Activated naive CD4-positive, alpha-beta T cell treated with anti-CD3 and anti-CD28 coated beads, Interleukin-2, amount 50 U/mL, for 24 hours (primary cell): ENCODE measurements at regions not wholly inside any gene's neighbourhood (a gene's known extent, or its start where the extent isn't known, plus 50 kb on each side); places are given as distances from the start of the nearest gene placed in this dataset.

Experiments
- H3K27ac Mint-ChIP-seq: one replicate; pipeline ENCODE4 v1.8.0; 2021; ENCODE audit warnings: mild to moderate bottlenecking, mixed read lengths
- H3K27me3 Mint-ChIP-seq: one replicate; pipeline ENCODE4 v1.8.0; 2021; ENCODE audit warnings: mixed read lengths
- H3K36me3 Mint-ChIP-seq: one replicate; pipeline ENCODE4 v1.8.0; 2021; ENCODE audit warnings: mixed read lengths
- H3K4me1 Mint-ChIP-seq: one replicate; pipeline ENCODE4 v1.8.0; 2021; ENCODE audit warnings: mixed read lengths
- H3K4me3 Mint-ChIP-seq: one replicate; pipeline ENCODE4 v1.8.0; 2021; ENCODE audit warnings: mild to moderate bottlenecking, mixed read lengths
- H3K9me3 Mint-ChIP-seq: one replicate; pipeline ENCODE4 v1.8.0; 2021; ENCODE audit warnings: mixed read lengths

GRCh38 chr7:131232768-131233167 lies 94.9 kb upstream of the MKLN1 start:
- H3K4me1 Mint-ChIP-seq: peaks cover 52% of the 10 kb centered on the region

GRCh38 chr7:131233193-131233592 lies 94.5 kb upstream of the MKLN1 start:
- Mint-ChIP-seq H3K27me3 (no peaks in the 10 kb centered on the region), H3K4me1 (peaks cover 57% of the 10 kb centered on the region), H3K4me3 (no peak overlapping the region), H3K36me3 (no peaks in the 10 kb centered on the region), H3K27ac (peak overlapping the region; percentile 19), H3K9me3 (no peaks in the 10 kb centered on the region)

More at GRCh38 chr7:131232768-131233167, 94.9 kb upstream of the MKLN1 start:
- Mint-ChIP-seq H3K36me3 (no peaks in the 10 kb centered on the region), H3K27ac (peak overlapping the region; percentile 95), H3K9me3 (no peaks in the 10 kb centered on the region), H3K27me3 (no peaks in the 10 kb centered on the region), H3K4me3 (no peak overlapping the region)

GRCh38 chr7:131234719-131235488 lies 92.8 kb upstream of the MKLN1 start:
- Mint-ChIP-seq H3K36me3 (no peaks in the 10 kb centered on the region), H3K27me3 (no peaks in the 10 kb centered on the region), H3K27ac (peak overlapping the region; percentile 98)

GRCh38 chr7:131235489-131236317 lies 92.0 kb upstream of the MKLN1 start:
- H3K27me3 Mint-ChIP-seq: no peaks in the 10 kb centered on the region
- H3K4me1 Mint-ChIP-seq: peaks cover 62% of the 10 kb centered on the region
- H3K36me3 Mint-ChIP-seq: no peaks in the 10 kb centered on the region
- H3K4me3 Mint-ChIP-seq: peak overlapping the region; percentile 83
- no peaks in the 10 kb centered on the region for H3K9me3 Mint-ChIP-seq
- H3K27ac Mint-ChIP-seq: peak overlapping the region; percentile 98

More at GRCh38 chr7:131234719-131235488, 92.8 kb upstream of the MKLN1 start:
- peak overlapping the region; percentile 83 for H3K4me3 Mint-ChIP-seq
- peaks cover 62% of the 10 kb centered on the region for H3K4me1 Mint-ChIP-seq
- H3K9me3 Mint-ChIP-seq: no peaks in the 10 kb centered on the region

- H3K9me3 Mint-ChIP-seq: no peaks in the 10 kb centered on the region
- H3K36me3 Mint-ChIP-seq: no peaks in the 10 kb centered on the region
- H3K27me3 Mint-ChIP-seq: no peaks in the 10 kb centered on the region
- H3K4me3 Mint-ChIP-seq: peak overlapping the region; percentile 5
- H3K4me1 Mint-ChIP-seq: peaks cover 57% of the 10 kb centered on the region
- peak overlapping the region; percentile 98 for H3K27ac Mint-ChIP-seq
These were observed 91.4 kb upstream of the MKLN1 start for GRCh38 chr7:131236318-131236672.

GRCh38 chr7:131238347-131238931 lies 89.2 kb upstream of the MKLN1 start:
- no peak overlapping the region for H3K4me3 Mint-ChIP-seq
- no peaks in the 10 kb centered on the region for H3K9me3 Mint-ChIP-seq
- no peaks in the 10 kb centered on the region for H3K36me3 Mint-ChIP-seq
- H3K27ac Mint-ChIP-seq: peak overlapping the region; percentile 94
- H3K4me1 Mint-ChIP-seq: peaks cover 42% of the 10 kb centered on the region
- no peaks in the 10 kb centered on the region for H3K27me3 Mint-ChIP-seq

GRCh38 chr7:131241386-131241785 lies 86.3 kb upstream of the MKLN1 start:
- Mint-ChIP-seq H3K36me3 (no peaks in the 10 kb centered on the region), H3K4me1 (peaks cover 22% of the 10 kb centered on the region), H3K9me3 (no peaks in the 10 kb centered on the region), H3K27ac (no peak overlapping the region), H3K4me3 (no peak overlapping the region), H3K27me3 (no peaks in the 10 kb centered on the region)

- Mint-ChIP-seq H3K4me3 (no peak overlapping the region), H3K27ac (no peak overlapping the region), H3K36me3 (no peaks in the 10 kb centered on the region), H3K4me1 (peaks cover 15% of the 10 kb centered on the region), H3K9me3 (no peaks in the 10 kb centered on the region), H3K27me3 (no peaks in the 10 kb centered on the region)
These were observed 85.5 kb upstream of the MKLN1 start for GRCh38 chr7:131242123-131242650.

- Mint-ChIP-seq H3K4me3 (no peak overlapping the region), H3K9me3 (no peaks in the 10 kb centered on the region), H3K4me1 (no peaks in the 10 kb centered on the region), H3K36me3 (no peaks in the 10 kb centered on the region), H3K27me3 (no peaks in the 10 kb centered on the region), H3K27ac (no peak overlapping the region)
These were observed 83.3 kb upstream of the MKLN1 start for GRCh38 chr7:131244259-131244852.

GRCh38 chr7:131249003-131249402 lies 78.7 kb upstream of the MKLN1 start:
- Mint-ChIP-seq H3K36me3 (no peaks in the 10 kb centered on the region), H3K4me1 (no peaks in the 10 kb centered on the region), H3K27ac (no peak overlapping the region), H3K4me3 (no peak overlapping the region), H3K27me3 (no peaks in the 10 kb centered on the region), H3K9me3 (peaks cover 5% of the 10 kb centered on the region)

GRCh38 chr7:131249483-131249882 lies 78.2 kb upstream of the MKLN1 start:
- Mint-ChIP-seq H3K27ac (no peak overlapping the region), H3K4me3 (no peak overlapping the region), H3K4me1 (no peaks in the 10 kb centered on the region), H3K36me3 (peaks cover 2% of the 10 kb centered on the region), H3K9me3 (peaks cover 10% of the 10 kb centered on the region), H3K27me3 (no peaks in the 10 kb centered on the region)

- peaks cover 6% of the 10 kb centered on the region for H3K36me3 Mint-ChIP-seq
- no peaks in the 10 kb centered on the region for H3K27me3 Mint-ChIP-seq
- H3K4me1 Mint-ChIP-seq: no peaks in the 10 kb centered on the region
- H3K27ac Mint-ChIP-seq: no peak overlapping the region
- H3K4me3 Mint-ChIP-seq: no peak overlapping the region
- H3K9me3 Mint-ChIP-seq: peaks cover 13% of the 10 kb centered on the region
These were observed 77.3 kb upstream of the MKLN1 start for GRCh38 chr7:131250331-131250730.

GRCh38 chr7:131251371-131251770 lies 76.3 kb upstream of the MKLN1 start:
- Mint-ChIP-seq H3K27ac (no peak overlapping the region), H3K27me3 (no peaks in the 10 kb centered on the region), H3K36me3 (peaks cover 6% of the 10 kb centered on the region), H3K9me3 (peaks cover 13% of the 10 kb centered on the region), H3K4me3 (no peak overlapping the region), H3K4me1 (no peaks in the 10 kb centered on the region)

GRCh38 chr7:131252976-131253375 lies 74.7 kb upstream of the MKLN1 start:
- H3K36me3 Mint-ChIP-seq: peaks cover 6% of the 10 kb centered on the region
- no peak overlapping the region for H3K4me3 Mint-ChIP-seq
- H3K4me1 Mint-ChIP-seq: no peaks in the 10 kb centered on the region
- peaks cover 13% of the 10 kb centered on the region for H3K9me3 Mint-ChIP-seq
- no peak overlapping the region for H3K27ac Mint-ChIP-seq
- H3K27me3 Mint-ChIP-seq: no peaks in the 10 kb centered on the region

- H3K36me3 Mint-ChIP-seq: peaks cover 6% of the 10 kb centered on the region
- no peaks in the 10 kb centered on the region for H3K27me3 Mint-ChIP-seq
- H3K9me3 Mint-ChIP-seq: peaks cover 13% of the 10 kb centered on the region
- H3K4me1 Mint-ChIP-seq: no peaks in the 10 kb centered on the region
- no peak overlapping the region for H3K27ac Mint-ChIP-seq
- H3K4me3 Mint-ChIP-seq: no peak overlapping the region
These were observed 73.5 kb upstream of the MKLN1 start for GRCh38 chr7:131254211-131254610.
